HepG2 (cell line): ENCODE measurements at regions not wholly inside any gene's neighbourhood (a gene's known extent, or its start where the extent isn't known, plus 50 kb on each side); places are given as distances from the start of the nearest gene placed in this dataset.

ENCODE experiments used
- ATAC-seq: fragments of 200-7000 bp; cut with Tn5 transposase; 3 replicates; pipeline ENCODE4 v1.9.1; 2020; ENCODE audit warnings: mild to moderate bottlenecking, moderate library complexity
- BruUV-seq: library from RNA; stranded (reverse); fragments of 400-500 nt; replicated peaks from 2 replicates; lab custom pipeline; 2021; lab: Mats Ljungman, UMichigan
- CTCF ChIA-PET: fragments of 300-600 bp; formaldehyde crosslinking; extraction: SDS; loops from one replicate; lab custom pipeline; 2021; ENCODE audit warnings: low total read pairs, inconsistent platforms, low intra/inter-chr PET ratio; lab: Yijun Ruan, JAX
- POLR2A ChIA-PET: fragments of 350-600 bp; sonication (Branson Sonifier 250); formaldehyde crosslinking; loops from one replicate; lab custom pipeline; 2020; ENCODE audit warnings: antibody characterized with exemption, inconsistent platforms; lab: Yijun Ruan, JAX
- DNase-seq: peaks from one replicate; pipeline ENCODE4 v3.0.0-alpha.2; 2015; ENCODE audit warnings: low spot score
- FAIRE-seq: peaks from 3 replicates; lab custom pipeline; 2011; peaks lifted over from hg19 to GRCh38; lab: Jason Lieb, UNC
- H2AFZ ChIP-seq: one replicate; pipeline ENCODE4 v1.6.1; 2011; ENCODE audit warnings: low read length, inconsistent platforms
- H3K27ac ChIP-seq: fragments of 300-600 bp; 3 replicates; pipeline ENCODE4 v1.8.0; 2011; ENCODE audit warnings: mixed run types, mild to moderate bottlenecking, mixed read lengths, low read length, inconsistent platforms; ENCODE audit not compliant: insufficient read depth; ENCODE audit errors: extremely low read length
- H3K27me3 ChIP-seq, 2 experiments: fragments of 200-600 bp in 1 of 2; 2 replicates in 1 of 2; 3 replicates in 1 of 2; pipeline versions ENCODE4 v1.6.0 to v1.8.0; 2011; ENCODE audit warnings: low read length in 2 of 2, mild to moderate bottlenecking in 2 of 2, moderate library complexity in 2 of 2, inconsistent platforms in 1 of 2; ENCODE audit not compliant: insufficient read depth in 2 of 2, control insufficient read depth in 1 of 2
- H3K36me3 ChIP-seq, 2 experiments: fragments of 200-600 bp in 1 of 2; replicated peaks in 1 of 2; 2 replicates in 1 of 2; 3 replicates in 1 of 2; pipeline versions ENCODE4 v1.5.1 to v1.8.0; 2011; ENCODE audit warnings: low read length in 2 of 2, inconsistent platforms in 1 of 2; ENCODE audit not compliant: insufficient read depth in 2 of 2, control insufficient read depth in 1 of 2
- H3K4me1 ChIP-seq: 2 replicates; pipeline ENCODE4 v1.5.1; 2012; ENCODE audit warnings: low read length, inconsistent platforms; ENCODE audit not compliant: insufficient read depth
- H3K4me2 ChIP-seq: 2 replicates; pipeline ENCODE4 v1.6.0; 2011; ENCODE audit warnings: low read depth, low read length, inconsistent platforms
- H3K4me3 ChIP-seq, 3 experiments: fragments of 200-600 bp in 1 of 3; sonication (generic), shearing (Covaris generic) in 1 of 3; replicated peaks in 1 of 3; 2 replicates each; pipeline ENCODE4 v1.5.1; 2011 to 2016; ENCODE audit warnings: low read length in 3 of 3, inconsistent platforms in 2 of 3, low read depth in 2 of 3, mild to moderate bottlenecking in 2 of 3, control low read depth in 1 of 3, mixed read lengths in 1 of 3; ENCODE audit not compliant: insufficient read depth in 1 of 3
- H3K79me2 ChIP-seq: one replicate; pipeline ENCODE4 v1.6.1; 2011; ENCODE audit warnings: low read length, inconsistent platforms; ENCODE audit not compliant: insufficient read depth
- H3K9ac ChIP-seq: 2 replicates; pipeline ENCODE4 v1.6.0; 2011; ENCODE audit warnings: mild to moderate bottlenecking, low read depth, low read length, inconsistent platforms; ENCODE audit not compliant: insufficient read depth
- H3K9me3 ChIP-seq: 2 replicates; pipeline ENCODE4 v1.5.1; 2012; ENCODE audit warnings: mild to moderate bottlenecking, low read length
- H4K20me1 ChIP-seq: 2 replicates; pipeline ENCODE4 v1.6.0; 2011; ENCODE audit warnings: inconsistent platforms, mild to moderate bottlenecking, low read length, moderate library complexity; ENCODE audit not compliant: insufficient read depth
- ATF7-NPFF ChIP-seq: sonication (generic); formaldehyde crosslinking; IDR thresholded peaks from 2 replicates; pipeline ENCODE4 v1.8.1; 2023; ENCODE audit warnings: mild to moderate bottlenecking, low read depth, missing genetic modification reagents, moderate library complexity
- BCLAF1 ChIP-seq: fragments of 450-650 bp; IDR thresholded peaks from 2 replicates; pipeline ENCODE4 v1.6.1; 2017; ENCODE audit warnings: mild to moderate bottlenecking
- GPBP1L1 ChIP-seq: sonication (generic); formaldehyde crosslinking; IDR thresholded peaks from 2 replicates; pipeline ENCODE4 v1.5.0; 2020; ENCODE audit warnings: mild to moderate bottlenecking, missing genetic modification reagents
- KDM1A ChIP-seq: IDR thresholded peaks from 2 replicates; pipeline ENCODE4 v1.6.1; 2016; ENCODE audit warnings: missing compliant biosample characterization
- PPARG ChIP-seq: conservative IDR thresholded peaks from 2 replicates; pipeline ENCODE4 v1.6.1; 2016; ENCODE audit warnings: missing biosample characterization, missing genetic modification reagents
- SALL1 ChIP-seq: sonication (generic); formaldehyde crosslinking; IDR thresholded peaks from 2 replicates; pipeline ENCODE4 v1.8.0; 2022; ENCODE audit warnings: mild to moderate bottlenecking, missing genetic modification reagents
- SOX5 ChIP-seq: IDR thresholded peaks from 2 replicates; pipeline ENCODE4 v1.6.1; 2016; ENCODE audit warnings: borderline replicate concordance
- ZNF569 ChIP-seq: sonication (generic); formaldehyde crosslinking; IDR thresholded peaks from 2 replicates; pipeline ENCODE4 v1.5.0; 2020; ENCODE audit warnings: mild to moderate bottlenecking, missing genetic modification reagents, moderate library complexity, borderline replicate concordance
- ZNF780A ChIP-seq: sonication (generic); formaldehyde crosslinking; IDR thresholded peaks from 2 replicates; pipeline ENCODE4 v1.8.0; 2022; ENCODE audit warnings: mild to moderate bottlenecking, missing genetic modification reagents, moderate library complexity
- WGBS: methylation state at CpG from one replicate; pipeline ENCODE4 v1.1.6; 2017; ENCODE audit warnings: low lambda C conversion rate; 5-methylcytosine and 5-hydroxymethylcytosine counted together
- in situ Hi-C: cut with HindIII; loops from 2 replicates; pipeline ENCODE4 v1.10.0; 2017; ENCODE audit warnings: low pct_unique_long_range_greater_than_20kb; ENCODE audit not compliant: extremely low pct_ligation_motif_present
- intact Hi-C: fragments of 100-400 bp; cut with micrococcal nuclease; formaldehyde crosslinking; loops from one replicate; pipeline ENCODE4 v1.10.0; 2022; ENCODE audit not compliant: unreplicated experiment

- ChIA-PET CTCF (no interaction called here), POLR2A (no interaction called here)
- DNase-seq (no peak), ATAC-seq (no peak), FAIRE-seq (no peak)
- in situ Hi-C loops, result no loop called here
- H4K20me1 ChIP-seq, result no peaks in the 10 kb centered on the region
- no peaks in the 10 kb centered on the region for H3K36me3 ChIP-seq
- no peaks in the 10 kb centered on the region for H3K79me2 ChIP-seq
- H3K4me2 ChIP-seq, result no peak overlapping the region
- no peak for TF ChIP-seq BCLAF1
- TF ChIP-seq KDM1A (CRISPR knock-in tag), result no peak
- TF ChIP-seq PPARG (CRISPR knock-in tag), result no peak
- no peak for TF ChIP-seq SOX5 (CRISPR knock-in tag)
- no peak for TF ChIP-seq ZNF569 (CRISPR knock-in tag)
- 9% methylated on average over 1 of the region's 1 CpG for WGBS
- H3K27ac ChIP-seq, result no peak overlapping the region
- no peak overlapping the region for H2AFZ ChIP-seq
- H3K4me1 ChIP-seq, result no peaks in the 10 kb centered on the region
- intact Hi-C loops, result no loop called here
- H3K9me3 ChIP-seq, result peaks cover 2% of the 10 kb centered on the region; the same call in 1 of the 2 replicates
- H3K9ac ChIP-seq, result no peak overlapping the region
- no peak overlapping the region for H3K4me3 ChIP-seq
- no TSS peak for BruUV-seq
- H3K27me3 ChIP-seq, result 0 out of 5 replicates have a peak, but pooled peaks cover 0 to 3% of the 10 kb centered on the region in 2 experiments
These were observed 314.7 kb upstream of the CDH6 start for GRCh38 chr5:30878746-30879145.

GRCh38 chr5:30878296-30878695, 315.2 kb upstream of the CDH6 start:
- Histone ChIP-seq H3K4me2 (no peak overlapping the region), H3K4me1 (no peaks in the 10 kb centered on the region), H3K79me2 (no peaks in the 10 kb centered on the region), H4K20me1 (no peaks in the 10 kb centered on the region), H3K9me3 (no peaks in the 10 kb centered on the region; the same call in 1 of the 2 replicates), H3K27me3 (0 out of 5 replicates have a peak, but pooled peaks cover 0 to 3% of the 10 kb centered on the region in 2 experiments), H2AFZ (no peak overlapping the region), H3K4me3 (no peak overlapping the region), H3K27ac (no peak overlapping the region), H3K36me3 (no peaks in the 10 kb centered on the region), H3K9ac (no peak overlapping the region)
- FAIRE-seq (no peak), ATAC-seq (no peak), DNase-seq (no peak)
- TF ChIP-seq GPBP1L1 (CRISPR knock-in tag) (no peak), ATF7-NPFF (CRISPR knock-in tag) (no peak), SALL1 (CRISPR knock-in tag) (no peak), ZNF780A (no peak), SOX5 (CRISPR knock-in tag) (no peak)
- 0% methylated on average over 10 of the region's 10 CpGs for WGBS
- ChIA-PET POLR2A (no interaction called here), CTCF (no interaction called here)
- BruUV-seq, result no TSS peak
- in situ Hi-C loops, result no loop called here
- intact Hi-C loops, result no loop called here
